ENCODE measurements at regions not wholly inside any gene's neighbourhood (a gene's known extent, or its start where the extent isn't known, plus 50 kb on each side); places are given as distances from the start of the nearest gene placed in this dataset.

GRCh38 chr12:93944911-93945310 is 203.5 kb upstream of the PLXNC1 start:
- no peak for DNase-seq

- no peak for DNase-seq
Observed at GRCh38 chr12:93946542-93947150, 201.7 kb upstream of the PLXNC1 start.

GRCh38 chr12:93947486-93947885 is 200.9 kb upstream of the PLXNC1 start:
- DNase-seq, result no peak

- DNase-seq, result no peak
Observed at GRCh38 chr12:93950311-93950710, 198.1 kb upstream of the PLXNC1 start.

GRCh38 chr12:93954166-93955112 is 193.9 kb upstream of the PLXNC1 start:
- no peak for DNase-seq

GRCh38 chr12:93956551-93956950 is 191.8 kb upstream of the PLXNC1 start:
- DNase-seq, result no peak

- DNase-seq, result no peak
Observed at GRCh38 chr12:93957168-93957567, 191.2 kb upstream of the PLXNC1 start.

GRCh38 chr12:93957870-93958269 is 190.5 kb upstream of the PLXNC1 start:
- DNase-seq, result no peak

- DNase-seq, result no peak
Observed at GRCh38 chr12:93959657-93960056, 188.7 kb upstream of the PLXNC1 start.

- no peak for DNase-seq
Observed at GRCh38 chr12:93960521-93960920, 187.9 kb upstream of the PLXNC1 start.

GRCh38 chr12:93962336-93962735 is 186.0 kb upstream of the PLXNC1 start:
- no peak for DNase-seq

GRCh38 chr12:93964936-93965335 is 183.4 kb upstream of the PLXNC1 start:
- no peak for DNase-seq

- no peak for DNase-seq
Observed at GRCh38 chr12:93966516-93967133, 181.8 kb upstream of the PLXNC1 start.

- no peak for DNase-seq
Observed at GRCh38 chr12:93967454-93967853, 180.9 kb upstream of the PLXNC1 start.

- DNase-seq, result no peak
Observed at GRCh38 chr12:93968536-93969285, 179.7 kb upstream of the PLXNC1 start.

- DNase-seq, result no peak
Observed at GRCh38 chr12:93970900-93971688, 177.3 kb upstream of the PLXNC1 start.

- DNase-seq, result no peak
Observed at GRCh38 chr12:93972411-93973208, 175.8 kb upstream of the PLXNC1 start.

GRCh38 chr12:93974252-93974651 is 174.1 kb upstream of the PLXNC1 start:
- DNase-seq, result no peak

GRCh38 chr12:93976024-93976423 is 172.4 kb upstream of the PLXNC1 start:
- DNase-seq, result no peak

- DNase-seq, result no peak
Observed at GRCh38 chr12:93977081-93977480, 171.3 kb upstream of the PLXNC1 start.

- DNase-seq, result no peak
Observed at GRCh38 chr12:93978553-93978952, 169.8 kb upstream of the PLXNC1 start.

All from right hindlimb (tissue), 1 donor.